Left lung (tissue), 4 donors: ENCODE measurements at regions not wholly inside any gene's neighbourhood (a gene's known extent, or its start where the extent isn't known, plus 50 kb on each side); places are given as distances from the start of the nearest gene placed in this dataset.

Source experiments
- ATAC-seq: fragments of 200-7000 bp; cut with Tn5 transposase; one replicate; pipeline ENCODE4 v1.9.1; 2020; ENCODE audit warnings: moderate library complexity
- DNase-seq, 4 donors: peaks; one replicate each; pipeline ENCODE4 v3.0.0-alpha.2; 2013 to 2020
- H3K27ac ChIP-seq, 2 donors: fragments of 200-600 bp; sonication (generic) in 1 of 2; one replicate each; pipeline versions ENCODE4 v1.5.0 to v1.8.0; 2020 to 2021
- H3K27me3 ChIP-seq, 2 donors: fragments of 200-600 bp; sonication (generic) in 1 of 2; one replicate each; pipeline versions ENCODE4 v1.5.0 to v1.8.0; 2020 to 2021
- H3K36me3 ChIP-seq, 2 donors: fragments of 200-600 bp; sonication (generic) in 1 of 2; one replicate each; pipeline versions ENCODE4 v1.5.0 to v1.8.0; 2020 to 2021
- H3K4me1 ChIP-seq, 2 donors: fragments of 200-600 bp; one replicate each; pipeline ENCODE4 v1.8.0; 2021
- H3K4me3 ChIP-seq, 2 donors: fragments of 200-600 bp; sonication (generic) in 1 of 2; one replicate each; pipeline versions ENCODE4 v1.5.0 to v1.8.0; 2020 to 2021; ENCODE audit warnings: mild to moderate bottlenecking in 1 of 2
- H3K9me3 ChIP-seq, 2 donors: fragments of 200-600 bp; sonication (generic) in 1 of 2; one replicate each; pipeline versions ENCODE4 v1.5.0 to v1.8.0; 2020 to 2021
- intact Hi-C, 2 donors: fragments of 100-400 bp; cut with DNase I; formaldehyde crosslinking; loops; one replicate each; pipeline versions ENCODE4 v1.11.2 to v1.14.2; 2022
- TF ChIP-seq, protein P1 (sequence below), 2 donors: fragments of 200-600 bp; sonication (generic) in 1 of 2; IDR thresholded peaks; one replicate each; pipeline versions ENCODE4 v1.5.0 to v1.8.0; 2021; ENCODE audit warnings: antibody characterized with exemption in 2 of 2
- donor health status: DM: no; HTN: yes; CAD: no.
- donor health status: DM: no; HTN: no; CAD: no.

DNA sequence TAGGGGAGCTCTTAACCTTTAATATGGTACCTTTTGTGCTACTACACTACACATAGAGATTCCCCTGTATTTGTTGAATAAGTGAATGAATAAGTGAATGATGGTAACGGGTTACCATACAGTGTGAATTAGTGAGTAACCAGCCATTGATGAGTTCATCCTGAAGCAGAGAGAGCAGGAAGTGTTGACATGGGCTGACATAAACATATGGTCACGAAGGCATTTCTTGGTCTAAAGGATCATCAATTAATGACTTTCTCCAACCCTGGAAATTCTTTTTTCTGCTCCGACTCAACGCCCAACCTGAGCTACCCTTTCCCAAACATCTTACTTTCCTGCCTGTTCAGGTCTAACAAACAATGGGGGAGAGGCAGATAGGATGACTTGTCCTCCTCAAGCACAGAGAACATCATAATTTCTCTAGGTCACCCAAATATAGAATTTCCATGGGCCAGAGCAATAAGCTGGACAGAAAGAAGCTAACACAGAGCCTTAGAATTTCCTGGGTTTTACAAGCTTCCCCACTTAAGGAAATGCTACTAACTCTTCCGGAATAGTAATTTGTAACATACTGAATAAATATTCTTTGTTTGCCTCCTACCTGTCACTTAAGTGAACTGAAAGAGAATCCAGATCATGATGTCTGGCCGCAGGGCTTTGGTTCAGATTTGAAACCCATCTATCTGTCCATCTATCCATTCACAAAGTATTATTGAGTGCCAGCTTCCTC, 114.7 kb upstream of the NGF start:
- TF ChIP-seq, protein P1, sequence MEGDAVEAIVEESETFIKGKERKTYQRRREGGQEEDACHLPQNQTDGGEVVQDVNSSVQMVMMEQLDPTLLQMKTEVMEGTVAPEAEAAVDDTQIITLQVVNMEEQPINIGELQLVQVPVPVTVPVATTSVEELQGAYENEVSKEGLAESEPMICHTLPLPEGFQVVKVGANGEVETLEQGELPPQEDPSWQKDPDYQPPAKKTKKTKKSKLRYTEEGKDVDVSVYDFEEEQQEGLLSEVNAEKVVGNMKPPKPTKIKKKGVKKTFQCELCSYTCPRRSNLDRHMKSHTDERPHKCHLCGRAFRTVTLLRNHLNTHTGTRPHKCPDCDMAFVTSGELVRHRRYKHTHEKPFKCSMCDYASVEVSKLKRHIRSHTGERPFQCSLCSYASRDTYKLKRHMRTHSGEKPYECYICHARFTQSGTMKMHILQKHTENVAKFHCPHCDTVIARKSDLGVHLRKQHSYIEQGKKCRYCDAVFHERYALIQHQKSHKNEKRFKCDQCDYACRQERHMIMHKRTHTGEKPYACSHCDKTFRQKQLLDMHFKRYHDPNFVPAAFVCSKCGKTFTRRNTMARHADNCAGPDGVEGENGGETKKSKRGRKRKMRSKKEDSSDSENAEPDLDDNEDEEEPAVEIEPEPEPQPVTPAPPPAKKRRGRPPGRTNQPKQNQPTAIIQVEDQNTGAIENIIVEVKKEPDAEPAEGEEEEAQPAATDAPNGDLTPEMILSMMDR (IDR thresholded peaks at IDR 0.05): no peak
- no peaks in the 10 kb centered on the region for H3K27me3 ChIP-seq
- no peaks in the 10 kb centered on the region for H3K36me3 ChIP-seq
- no peak overlapping the region for H3K27ac ChIP-seq
- DNase-seq (no peak), ATAC-seq (no peak)
- H3K4me1 ChIP-seq: no peaks in the 10 kb centered on the region
- intact Hi-C loops: no loop called here
- no peaks in the 10 kb centered on the region for H3K9me3 ChIP-seq
- H3K4me3 ChIP-seq: no peak overlapping the region

- no peaks in the 10 kb centered on the region for H3K27me3 ChIP-seq
- ATAC-seq: no peak
- H3K4me3 ChIP-seq: no peak overlapping the region
- no peak for DNase-seq
- no peaks in the 10 kb centered on the region for H3K9me3 ChIP-seq
- H3K4me1 ChIP-seq: no peaks in the 10 kb centered on the region
- TF ChIP-seq, protein P1 (IDR thresholded peaks at IDR 0.05): no peak
- no peak overlapping the region for H3K27ac ChIP-seq
- intact Hi-C loops: no loop called here
- H3K36me3 ChIP-seq: no peaks in the 10 kb centered on the region
Measured at GRCh38 chr1:115450501-115451040, 112.5 kb upstream of the NGF start.

- no peak overlapping the region for H3K27ac ChIP-seq
- H3K4me1 ChIP-seq: no peaks in the 10 kb centered on the region
- TF ChIP-seq, protein P1 (IDR thresholded peaks at IDR 0.05): no peak
- no peaks in the 10 kb centered on the region for H3K36me3 ChIP-seq
- no peaks in the 10 kb centered on the region for H3K27me3 ChIP-seq
- ATAC-seq: no peak
- no peaks in the 10 kb centered on the region for H3K9me3 ChIP-seq
- intact Hi-C loops: no loop called here
- H3K4me3 ChIP-seq: no peak overlapping the region
- no peak for DNase-seq
Measured at GRCh38 chr1:115448282-115449044, 110.4 kb upstream of the NGF start.

- TF ChIP-seq, protein P1 (IDR thresholded peaks at IDR 0.05): no peak
- Histone ChIP-seq H3K27me3 (no peaks in the 10 kb centered on the region), H3K4me1 (no peaks in the 10 kb centered on the region), H3K36me3 (no peaks in the 10 kb centered on the region), H3K9me3 (no peaks in the 10 kb centered on the region), H3K27ac (no peak overlapping the region), H3K4me3 (no peak overlapping the region)
- intact Hi-C loops: no loop called here
- no peak for ATAC-seq
- no peak for DNase-seq
Measured at GRCh38 chr1:115447672-115448071, 109.6 kb upstream of the NGF start.

GRCh38 chr1:115445090-115445489, 107.0 kb upstream of the NGF start:
- TF ChIP-seq, protein P1 (IDR thresholded peaks at IDR 0.05): no peak
- Histone ChIP-seq H3K27ac (no peak overlapping the region), H3K9me3 (no peaks in the 10 kb centered on the region), H3K4me3 (no peak overlapping the region), H3K36me3 (no peaks in the 10 kb centered on the region), H3K4me1 (no peaks in the 10 kb centered on the region), H3K27me3 (no peaks in the 10 kb centered on the region)
- intact Hi-C loops: no loop called here
- DNase-seq (no peak), ATAC-seq (no peak)
